SK-N-MC (cell line): ENCODE measurements at regions not wholly inside any gene's neighbourhood (a gene's known extent, or its start where the extent isn't known, plus 50 kb on each side); places are given as distances from the start of the nearest gene placed in this dataset.

Experiments used
- EZH2 ChIP-seq: fragments of 200-600 bp; sonication (generic); IDR thresholded peaks from one replicate; pipeline ENCODE4 v1.6.1; 2017; ENCODE audit warnings: antibody characterized with exemption
- FOXP2 ChIP-seq: optimal IDR thresholded peaks from 2 replicates; pipeline ENCODE3; 2011; ENCODE audit warnings: mild to moderate bottlenecking, moderate library complexity; ENCODE audit not compliant: insufficient read depth; ENCODE audit errors: extremely low read length, control extremely low read depth
- POLR2AphosphoS5 ChIP-seq: IDR thresholded peaks from 2 replicates; pipeline ENCODE4 v1.6.1; 2012; ENCODE audit warnings: mild to moderate bottlenecking, low read depth, low read length, borderline replicate concordance

DNA sequence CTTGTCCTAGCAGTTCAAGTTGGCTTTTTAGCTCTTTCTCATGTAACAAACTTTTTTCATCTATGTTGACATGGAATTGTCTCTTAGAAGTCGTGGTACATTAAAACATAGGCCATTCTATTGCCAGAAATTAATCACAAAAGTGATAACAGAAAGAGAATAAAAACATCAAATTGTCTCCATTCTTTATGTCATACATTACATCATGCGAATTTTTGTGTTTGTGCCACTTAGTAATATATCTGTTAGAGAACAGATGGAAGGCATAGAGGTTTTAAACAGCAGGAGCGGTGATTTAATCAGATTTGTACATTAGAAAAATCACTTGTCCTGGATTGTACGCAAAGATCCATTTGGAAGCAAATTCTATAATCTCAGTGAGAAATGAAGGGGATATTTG, 136.5 kb upstream of the CDH20 start:
- TF ChIP-seq EZH2, result no peak
- no peak for TF ChIP-seq POLR2AphosphoS5
- TF ChIP-seq FOXP2, result no peak
